Activated CD4-positive, CD25-positive, alpha-beta regulatory T cell treated with anti-CD3 and anti-CD28 coated beads, Interleukin-2, amount 50 U/mL, for 72 hours (primary cell): ENCODE measurements at regions not wholly inside any gene's neighbourhood (a gene's known extent, or its start where the extent isn't known, plus 50 kb on each side); places are given as distances from the start of the nearest gene placed in this dataset.

Source experiments
- DNase-seq: peaks from one replicate; pipeline ENCODE4 v3.0.0; 2021

GRCh38 chr11:109814824-109815223 is 278.4 kb upstream of the ZC3H12C start:
- DNase-seq = no peak

GRCh38 chr11:109815500-109816150 is 277.6 kb upstream of the ZC3H12C start:
- DNase-seq = no peak

GRCh38 chr11:109818290-109818689 is 274.9 kb upstream of the ZC3H12C start:
- DNase-seq = no peak

GRCh38 chr11:109819410-109819809 is 273.8 kb upstream of the ZC3H12C start:
- no peak for DNase-seq

- DNase-seq = no peak
Measured at GRCh38 chr11:109821511-109821910, 271.7 kb upstream of the ZC3H12C start.

GRCh38 chr11:109822436-109823102 is 270.6 kb upstream of the ZC3H12C start:
- DNase-seq = no peak

- DNase-seq = no peak
Measured at GRCh38 chr11:109828387-109828786, 264.8 kb upstream of the ZC3H12C start.

- DNase-seq = no peak
Measured at GRCh38 chr11:109838026-109838425, 255.2 kb upstream of the ZC3H12C start.

- no peak for DNase-seq
Measured at GRCh38 chr11:109845437-109845836, 247.8 kb upstream of the ZC3H12C start.

GRCh38 chr11:109847621-109848020 is 245.6 kb upstream of the ZC3H12C start:
- no peak for DNase-seq

GRCh38 chr11:109849051-109849450 is 244.1 kb upstream of the ZC3H12C start:
- no peak for DNase-seq

- no peak for DNase-seq
Measured at GRCh38 chr11:109849946-109850345, 243.2 kb upstream of the ZC3H12C start.

- DNase-seq = no peak
Measured at GRCh38 chr11:109851780-109852390, 241.3 kb upstream of the ZC3H12C start.

- no peak for DNase-seq
Measured at GRCh38 chr11:109853156-109853776, 239.9 kb upstream of the ZC3H12C start.

- no peak for DNase-seq
Measured at GRCh38 chr11:109854731-109855130, 238.5 kb upstream of the ZC3H12C start.

GRCh38 chr11:109856928-109857327 is 236.3 kb upstream of the ZC3H12C start:
- DNase-seq = no peak

GRCh38 chr11:109857637-109858036 is 235.6 kb upstream of the ZC3H12C start:
- DNase-seq = no peak

GRCh38 chr11:109858152-109858551 is 235.0 kb upstream of the ZC3H12C start:
- DNase-seq = no peak

- no peak for DNase-seq
Measured at GRCh38 chr11:109859045-109859724, 234.0 kb upstream of the ZC3H12C start.

GRCh38 chr11:109862835-109863234 is 230.4 kb upstream of the ZC3H12C start:
- DNase-seq = no peak

- no peak for DNase-seq
Measured at GRCh38 chr11:109864151-109864661, 229.0 kb upstream of the ZC3H12C start.

- no peak for DNase-seq
Measured at GRCh38 chr11:109864834-109865547, 228.2 kb upstream of the ZC3H12C start.
